NCI-H748 treated with DMSO at 0.1 percent for 48 hours (cell line): ENCODE measurements at regions not wholly inside any gene's neighbourhood (a gene's known extent, or its start where the extent isn't known, plus 50 kb on each side); places are given as distances from the start of the nearest gene placed in this dataset.

Source experiments
- DNase-seq: peaks from one replicate; lab custom pipeline; 2025; lab: John Stamatoyannopoulos, UW

DNA sequence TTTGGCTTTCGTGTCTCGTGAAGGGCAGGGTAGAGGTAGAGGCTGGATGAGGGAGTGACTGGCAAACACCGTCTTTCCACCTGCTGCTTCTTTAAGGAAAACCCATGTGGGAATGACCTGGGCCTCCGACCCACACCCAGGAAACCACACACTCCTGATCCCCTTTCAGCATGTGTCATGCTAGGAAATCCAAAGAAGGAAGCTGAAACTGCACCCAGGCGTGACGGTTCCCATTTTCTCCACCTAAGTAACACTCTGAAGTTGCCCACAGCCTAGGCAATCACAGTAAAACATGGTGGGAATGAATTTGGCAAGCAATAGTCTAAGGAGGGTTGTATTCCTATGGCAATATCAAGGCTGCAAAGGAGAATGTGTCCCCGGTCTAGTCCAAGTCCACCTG, 538.4 kb upstream of the NOX3 start:
- DNase-seq = no peak

DNA sequence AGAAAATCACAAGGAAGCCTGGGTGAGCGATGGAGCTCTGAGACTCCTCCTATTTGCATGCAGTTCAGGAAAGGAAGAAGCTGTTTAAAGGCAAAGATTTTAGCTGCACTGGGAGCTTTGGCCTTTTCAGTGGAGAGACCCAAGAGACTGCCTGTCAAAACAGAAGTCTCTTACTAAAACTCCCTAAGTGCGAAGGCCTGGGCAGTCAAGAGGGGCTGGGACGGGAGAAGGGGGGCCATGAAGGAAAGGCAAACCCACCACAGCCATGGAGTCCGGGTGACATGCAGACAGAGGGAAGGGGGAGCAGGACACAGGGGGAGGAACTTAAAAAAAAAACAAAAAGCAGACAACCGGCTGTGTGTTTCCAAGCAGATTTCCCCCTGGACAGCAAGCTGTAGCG, 537.6 kb upstream of the NOX3 start:
- DNase-seq = no peak

DNA sequence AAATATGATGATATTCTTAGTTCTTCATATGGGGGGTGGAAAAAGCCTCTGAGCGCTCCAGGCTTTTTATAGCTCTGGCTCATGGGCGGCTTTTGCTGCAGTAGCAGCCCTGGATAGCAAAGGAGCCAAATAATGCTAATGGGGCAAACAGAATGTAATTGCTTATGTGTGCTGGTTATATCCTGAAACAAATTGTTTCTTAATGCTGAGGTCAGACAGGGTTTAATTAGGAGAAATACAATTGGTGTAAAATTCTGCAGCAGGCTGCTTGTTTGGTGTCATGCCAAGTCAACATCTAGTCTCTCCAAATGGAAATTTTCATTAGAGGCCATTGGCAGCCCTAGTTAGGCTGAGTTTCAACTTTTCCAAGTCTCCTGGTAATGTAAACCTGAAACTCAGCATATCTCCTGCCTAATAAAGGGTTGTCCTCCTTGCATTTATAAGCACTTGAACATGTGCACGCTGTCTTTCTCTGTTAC, 530.1 kb upstream of the NOX3 start:
- no peak for DNase-seq

DNA sequence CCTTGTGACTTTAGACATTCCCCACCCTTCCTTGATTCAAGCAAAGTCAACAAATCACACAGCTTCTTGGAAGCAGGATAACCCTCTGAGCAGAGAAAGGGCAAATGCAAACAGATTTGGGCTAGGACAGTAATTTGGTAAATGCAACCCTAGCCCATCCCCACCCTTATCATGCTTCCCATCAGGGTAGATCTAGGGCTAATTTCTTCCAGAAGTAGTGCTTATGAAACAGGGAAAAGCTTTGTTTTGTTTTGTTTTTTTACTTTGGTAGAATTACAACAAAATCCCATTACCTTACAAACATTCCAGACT, 525.1 kb upstream of the NOX3 start:
- no peak for DNase-seq

DNA sequence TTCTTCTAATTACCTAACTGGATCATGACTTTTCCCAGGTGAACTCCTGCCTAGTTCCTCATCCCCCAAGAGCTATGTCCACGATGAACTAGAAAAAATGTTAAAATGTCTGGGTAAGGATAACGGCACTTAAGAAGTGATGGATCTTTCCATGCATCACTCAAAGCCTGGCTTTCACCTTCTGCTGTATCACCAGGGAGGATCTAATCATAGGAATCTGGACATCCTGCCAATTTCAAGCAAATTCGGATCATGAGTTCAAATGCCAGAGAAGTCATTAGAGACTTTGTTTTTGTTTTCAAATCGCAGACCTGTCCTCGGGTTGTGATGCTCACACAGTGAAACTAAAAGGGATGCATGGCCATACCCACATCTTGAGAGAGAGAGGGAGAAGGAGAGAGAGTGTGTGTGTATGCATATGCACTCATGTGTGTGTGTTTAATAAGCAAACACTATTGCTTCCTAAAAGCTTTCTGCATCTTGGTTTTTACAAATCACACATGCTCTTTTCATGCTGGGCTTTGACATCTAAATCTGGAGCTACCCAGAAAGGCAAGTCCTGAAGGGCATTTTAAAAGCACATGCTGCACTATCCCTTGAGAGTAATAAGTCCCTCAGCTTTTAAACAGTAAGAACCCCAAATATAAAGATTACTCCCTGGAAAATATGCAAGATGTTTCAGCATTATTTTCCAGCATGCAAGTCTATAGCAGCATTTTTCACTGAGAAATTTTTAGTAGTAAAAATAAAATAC, 524.6 kb upstream of the NOX3 start:
- no peak for DNase-seq

DNA sequence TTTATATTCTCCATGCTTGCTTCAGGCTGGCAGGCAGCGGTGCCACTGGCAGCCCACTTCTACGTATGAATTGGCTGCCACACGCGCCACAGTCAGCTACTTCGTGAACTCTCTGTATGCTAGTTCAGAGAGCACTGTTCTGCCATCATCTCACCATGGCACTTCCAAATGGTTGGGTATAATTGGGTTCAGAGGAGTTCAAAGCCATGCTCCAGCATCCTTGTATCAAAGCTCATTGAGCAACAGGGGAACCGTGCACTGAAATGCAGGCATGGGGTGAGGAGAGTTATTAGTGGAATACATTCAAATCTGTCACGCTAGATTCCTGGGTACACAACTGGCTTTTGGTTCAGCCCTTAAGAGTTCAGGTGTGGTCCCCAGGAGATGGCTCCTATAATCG, 519.9 kb upstream of the NOX3 start:
- no peak for DNase-seq

DNA sequence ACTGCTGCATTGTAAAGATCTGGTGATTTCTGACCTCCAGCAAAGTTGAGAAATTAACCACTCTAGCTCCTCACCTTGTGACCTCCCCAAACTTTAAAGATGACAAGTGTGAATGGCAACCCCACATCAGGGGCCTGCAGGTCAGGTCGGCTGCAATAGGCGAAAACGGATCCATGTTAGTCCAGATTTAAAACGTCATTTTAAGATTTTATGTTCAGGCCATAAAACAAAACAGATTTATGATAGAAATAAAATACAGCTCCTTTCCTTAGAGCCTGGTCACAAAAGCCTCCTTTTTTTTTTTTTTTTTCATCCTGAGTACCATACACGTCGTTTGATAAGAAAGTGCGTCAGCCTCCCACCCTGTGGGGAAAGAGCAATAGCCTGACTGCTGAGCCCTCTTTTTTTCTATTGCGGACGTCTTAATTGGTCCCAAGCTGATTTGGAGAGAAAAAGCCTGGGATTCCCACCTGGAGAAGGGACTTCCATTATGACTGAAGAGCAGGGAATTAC, 519.2 kb upstream of the NOX3 start:
- no peak for DNase-seq

DNA sequence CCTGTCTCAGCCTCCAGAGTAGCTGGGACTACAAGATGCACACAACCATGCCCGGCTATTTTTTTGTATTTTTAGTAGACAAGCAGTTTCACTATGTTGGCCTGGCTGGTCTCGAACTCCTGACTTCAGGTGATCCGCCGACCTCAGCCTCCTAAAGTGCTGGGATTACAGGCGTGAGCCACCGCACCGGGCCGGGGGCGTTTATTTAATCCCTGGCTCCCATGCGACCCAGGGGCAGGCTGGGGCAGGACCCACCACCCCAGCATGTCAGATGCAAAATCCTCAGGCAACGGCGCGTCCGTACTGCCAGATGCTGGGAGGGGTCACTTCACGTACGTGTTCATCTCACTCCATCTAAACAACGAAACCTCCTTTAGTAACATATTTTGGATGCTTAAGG, 518.7 kb upstream of the NOX3 start:
- no peak for DNase-seq

DNA sequence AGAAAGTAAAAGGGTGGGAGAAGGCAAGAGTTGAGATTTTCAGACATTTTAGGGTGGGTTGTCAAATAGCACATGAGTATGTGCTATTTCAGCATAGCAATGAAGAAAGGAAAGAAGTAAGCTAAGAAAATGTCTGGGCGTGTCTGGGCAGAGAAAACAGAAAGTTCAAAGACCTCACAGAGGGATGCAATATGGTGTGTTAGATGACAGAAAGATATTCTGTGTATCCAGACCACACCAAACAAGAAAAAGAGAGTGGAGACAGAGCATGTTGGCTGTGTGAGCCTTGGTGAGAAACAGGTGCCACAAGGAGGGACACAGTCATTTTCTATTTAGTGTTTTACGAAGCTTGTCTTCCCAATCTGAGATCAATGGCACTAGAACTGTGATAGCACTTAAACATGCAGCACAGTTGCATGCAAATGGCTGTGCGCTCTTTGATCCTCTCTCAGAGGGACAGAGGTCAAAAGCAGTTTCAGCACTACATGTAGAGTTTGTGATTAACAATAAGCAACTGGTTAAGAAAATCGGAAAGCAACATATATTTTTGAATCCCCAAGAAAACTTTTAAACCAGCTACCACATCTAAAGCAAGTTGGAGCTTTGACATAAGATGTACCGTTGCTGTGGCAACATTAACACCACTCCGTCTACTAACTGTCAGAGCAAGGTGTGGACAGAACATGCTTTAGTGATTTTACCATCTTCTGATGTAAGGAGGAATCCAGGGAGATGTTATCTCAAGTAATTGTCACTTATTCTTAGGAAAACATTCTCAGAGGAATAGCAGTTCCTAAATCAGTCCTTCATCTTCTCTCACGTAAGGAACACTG, 515.5 kb upstream of the NOX3 start:
- DNase-seq = no peak

DNA sequence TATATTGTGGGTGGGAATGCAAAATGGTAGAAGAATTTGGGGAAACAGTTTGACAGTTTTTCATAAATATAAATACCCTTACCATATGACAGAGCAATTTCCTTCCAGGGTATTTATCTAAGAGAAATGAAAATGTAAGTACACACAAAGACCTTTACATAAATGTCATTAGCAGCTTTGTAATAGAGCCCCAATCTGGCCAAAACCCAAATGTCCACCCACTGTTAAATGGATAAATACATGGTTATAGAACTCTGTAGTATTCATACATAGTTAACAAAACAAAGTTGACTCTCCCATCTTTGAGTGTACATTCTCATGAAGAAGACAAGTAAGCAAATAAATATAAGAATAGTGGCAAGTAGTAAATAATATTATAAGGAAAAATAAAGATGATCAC, 514.8 kb upstream of the NOX3 start:
- DNase-seq = no peak

DNA sequence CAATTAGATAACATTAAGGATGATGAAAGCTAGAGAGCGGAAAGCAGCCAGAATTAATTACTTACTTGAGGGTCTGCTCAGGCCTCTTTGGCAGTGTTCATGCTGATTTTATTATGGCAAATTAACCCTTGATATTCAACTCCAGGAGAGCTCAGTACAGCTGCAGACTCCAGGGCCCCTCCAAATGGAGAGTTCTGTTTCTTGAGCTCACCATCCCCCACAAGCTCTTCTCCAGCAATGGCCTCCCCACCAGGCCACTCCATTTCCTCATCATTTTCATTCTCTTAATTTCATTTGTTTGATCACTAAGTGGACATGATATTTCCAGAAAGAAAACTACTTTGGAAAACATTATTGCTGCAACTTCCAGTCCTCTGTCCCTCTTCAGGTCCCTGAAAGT, 513.3 kb upstream of the NOX3 start:
- DNase-seq = no peak

DNA sequence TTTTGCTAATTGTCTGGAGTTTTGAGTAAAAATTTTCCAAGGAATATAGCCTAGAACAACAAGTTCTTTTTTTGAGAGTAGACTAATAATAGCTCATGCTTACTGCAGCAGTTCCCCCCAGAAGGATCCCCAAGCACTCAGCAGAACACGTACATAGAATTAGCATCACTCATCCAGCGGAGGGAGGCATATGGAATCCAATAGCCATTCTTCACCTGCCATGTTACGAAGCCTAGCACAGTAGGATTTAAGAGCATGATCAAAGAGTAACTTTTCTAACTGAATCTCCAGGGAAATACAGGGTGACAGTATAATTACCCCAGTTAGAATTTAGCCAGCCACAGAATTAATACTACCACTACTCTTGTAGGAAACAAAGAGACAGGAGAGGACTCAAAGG, 511.7 kb upstream of the NOX3 start:
- DNase-seq = no peak

DNA sequence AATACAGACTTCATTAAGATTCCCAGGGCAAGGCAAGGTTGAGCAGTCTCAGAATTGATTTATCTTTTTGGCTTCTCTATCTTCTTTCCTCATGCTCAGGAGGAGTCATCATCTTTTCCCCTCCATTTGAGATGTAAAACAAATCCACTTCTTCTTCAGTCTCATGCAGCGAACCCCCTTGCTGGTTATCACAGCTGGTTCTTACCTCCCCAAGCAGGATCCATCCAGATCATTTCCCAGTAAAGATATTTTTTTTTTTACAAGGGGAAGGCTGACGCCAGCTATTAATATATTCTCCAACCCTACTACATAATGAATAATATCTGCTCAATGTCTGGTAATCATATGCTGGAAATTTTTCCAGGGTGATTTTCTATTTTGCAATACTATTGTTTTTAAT, 508.9 kb upstream of the NOX3 start:
- no peak for DNase-seq

DNA sequence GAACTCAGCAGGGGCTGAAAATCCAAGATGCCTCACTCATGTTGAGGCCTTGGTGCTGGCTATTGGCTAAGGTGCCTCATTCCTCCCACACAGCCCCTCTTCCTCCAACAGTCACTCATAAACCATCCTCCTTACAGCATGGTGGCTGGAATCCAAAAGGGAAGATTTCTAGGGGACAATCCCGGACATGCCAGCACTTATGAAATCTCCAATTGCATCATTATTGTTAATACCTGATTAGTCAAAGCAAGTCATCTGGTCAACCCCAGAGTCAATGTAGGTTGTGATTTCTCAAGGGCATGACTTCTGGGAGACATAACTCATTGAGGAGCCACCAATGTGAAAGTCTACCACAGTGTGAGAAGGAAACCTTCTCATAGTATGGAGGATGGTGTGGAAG, 506.6 kb upstream of the NOX3 start:
- no peak for DNase-seq

DNA sequence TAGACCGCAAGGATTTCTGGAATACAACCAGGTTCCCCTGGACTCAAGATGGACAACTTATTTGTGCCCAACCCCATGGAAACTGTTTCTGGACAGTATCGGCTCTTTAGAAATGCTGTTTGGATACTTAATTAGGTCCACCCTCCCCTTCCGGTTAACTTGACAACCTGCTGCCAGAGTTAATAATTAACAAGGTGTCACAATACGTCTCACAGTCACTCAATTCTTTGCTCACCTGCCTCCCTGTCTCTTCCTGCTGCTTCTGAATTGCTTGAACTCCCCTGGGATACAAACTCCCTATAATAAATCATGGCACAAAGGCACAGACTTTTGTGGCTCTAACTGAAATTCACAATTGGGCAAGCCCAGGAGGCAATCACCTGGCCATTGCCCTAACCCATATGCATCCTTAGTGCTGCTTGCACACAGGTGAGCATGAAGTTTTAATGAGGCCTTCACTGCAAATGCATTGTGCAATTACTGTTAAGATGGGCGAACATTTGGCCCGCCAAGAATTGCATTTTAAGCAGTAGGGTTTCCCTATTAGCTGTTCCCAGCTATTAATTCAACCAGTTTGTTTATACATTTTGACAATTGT, 504.4 kb upstream of the NOX3 start:
- peak; percentile 95 for DNase-seq

DNA sequence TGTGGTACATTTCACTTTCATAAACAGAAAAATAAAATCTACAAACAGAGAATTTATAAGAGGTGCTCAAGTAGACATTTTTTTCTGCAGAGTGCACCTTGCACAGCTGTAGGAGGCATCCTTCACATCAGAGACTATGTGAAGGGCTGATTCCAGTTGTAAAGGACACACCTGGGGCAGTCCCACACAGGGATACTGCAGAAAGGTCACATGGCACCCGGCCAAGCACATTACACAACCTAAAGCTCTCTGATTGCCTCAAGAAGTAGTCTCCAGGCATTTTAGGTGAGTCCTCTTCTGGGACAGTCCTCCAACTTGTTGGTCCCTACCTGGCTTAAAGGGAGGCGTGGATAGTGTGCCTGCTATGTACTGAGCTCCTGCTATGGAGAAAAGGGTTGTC, 502.9 kb upstream of the NOX3 start:
- no peak for DNase-seq

DNA sequence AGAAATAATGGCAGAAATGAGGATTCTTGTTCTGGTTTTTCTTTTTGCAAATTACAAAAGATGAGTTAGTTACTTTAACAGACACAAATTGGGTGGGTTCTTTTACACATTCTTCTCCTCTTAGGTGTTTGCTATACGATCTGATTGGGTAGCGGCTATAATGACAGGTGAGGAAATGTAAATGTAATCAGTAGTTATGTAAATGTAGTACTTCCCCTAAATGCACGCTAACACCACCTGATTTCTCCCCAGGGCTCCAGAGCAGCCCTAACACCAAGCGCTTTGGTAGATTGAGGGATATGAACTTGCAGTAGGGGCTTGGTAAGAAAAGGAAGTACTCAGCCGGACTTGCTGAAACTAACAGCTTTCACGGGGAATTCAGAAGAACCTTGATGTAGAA, 499.4 kb upstream of the NOX3 start:
- no peak for DNase-seq

DNA sequence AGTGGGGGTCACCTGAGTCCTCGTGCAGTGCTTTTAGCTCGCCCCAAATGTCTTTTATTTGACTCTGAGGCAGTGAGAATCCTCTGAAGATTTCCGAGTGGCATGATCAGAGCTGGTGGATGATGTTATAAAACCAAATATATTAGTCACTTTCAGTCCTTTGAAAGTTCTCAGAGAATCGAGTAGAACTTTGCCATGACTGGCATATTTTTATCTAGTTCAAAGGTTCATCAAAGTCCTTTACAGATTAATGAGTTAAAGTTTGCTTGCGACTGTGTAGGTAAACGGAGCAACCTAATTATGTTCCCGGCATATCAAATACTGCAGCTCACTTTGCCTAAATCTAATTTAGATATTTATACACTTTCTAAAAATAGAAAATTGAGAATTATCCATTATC, 498.5 kb upstream of the NOX3 start:
- DNase-seq = no peak

DNA sequence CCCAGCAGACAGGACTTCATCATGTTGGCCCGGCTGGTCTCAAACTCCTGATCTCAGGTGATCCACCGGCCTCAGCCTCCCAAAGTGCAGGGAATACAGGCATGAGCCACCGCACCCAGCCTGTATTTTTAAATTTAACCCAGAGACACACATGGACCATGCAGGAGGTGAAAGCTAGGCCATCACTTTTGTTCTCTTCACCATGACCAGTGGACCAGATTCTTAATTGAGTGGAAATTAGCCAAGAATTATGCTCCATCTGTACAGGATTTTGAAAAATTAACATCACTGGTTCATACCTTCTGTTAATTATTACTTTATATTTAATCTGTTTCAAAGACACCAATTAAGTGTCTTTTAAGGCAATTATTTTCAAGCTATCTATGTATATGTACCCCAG, 493.6 kb upstream of the NOX3 start:
- DNase-seq = no peak

DNA sequence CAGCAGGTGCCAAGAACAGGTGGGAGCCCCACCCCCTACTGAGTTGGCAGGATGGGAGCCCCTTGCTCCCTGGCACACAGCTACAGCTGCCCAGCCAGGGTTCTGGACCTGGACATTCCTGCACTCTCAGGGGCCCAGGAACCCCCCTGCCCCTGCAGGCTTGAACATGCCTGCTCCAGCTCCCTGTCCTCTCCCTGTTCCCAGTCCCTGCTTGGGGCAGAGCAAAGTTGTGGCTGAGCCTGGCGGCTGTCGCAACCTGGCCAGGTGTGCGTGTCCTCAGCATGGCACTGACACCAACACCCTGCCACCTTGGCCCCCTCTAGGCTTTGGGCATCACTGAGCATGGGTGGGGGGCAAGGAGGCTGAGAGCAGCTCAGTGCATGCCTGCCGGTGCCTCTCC, 491.2 kb upstream of the NOX3 start:
- no peak for DNase-seq

DNA sequence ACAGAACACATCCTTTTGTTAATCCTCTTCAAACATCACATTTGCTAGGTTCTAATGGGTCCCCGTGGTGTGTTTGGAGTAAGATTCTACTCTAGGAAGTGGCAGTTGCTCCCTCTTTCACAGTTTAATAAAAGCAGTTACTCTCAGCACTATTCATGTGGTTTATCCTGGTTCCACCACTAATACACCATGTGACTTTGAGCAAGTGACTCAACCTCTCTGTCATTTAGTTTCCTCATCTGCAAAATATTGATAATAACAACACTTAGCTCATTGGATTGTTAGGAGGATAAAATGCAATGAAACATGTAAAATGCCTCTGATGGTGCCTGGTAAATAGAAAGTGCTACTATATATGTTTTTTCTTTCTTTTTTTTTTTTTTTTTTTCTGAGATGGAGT, 488.0 kb upstream of the NOX3 start:
- no peak for DNase-seq

DNA sequence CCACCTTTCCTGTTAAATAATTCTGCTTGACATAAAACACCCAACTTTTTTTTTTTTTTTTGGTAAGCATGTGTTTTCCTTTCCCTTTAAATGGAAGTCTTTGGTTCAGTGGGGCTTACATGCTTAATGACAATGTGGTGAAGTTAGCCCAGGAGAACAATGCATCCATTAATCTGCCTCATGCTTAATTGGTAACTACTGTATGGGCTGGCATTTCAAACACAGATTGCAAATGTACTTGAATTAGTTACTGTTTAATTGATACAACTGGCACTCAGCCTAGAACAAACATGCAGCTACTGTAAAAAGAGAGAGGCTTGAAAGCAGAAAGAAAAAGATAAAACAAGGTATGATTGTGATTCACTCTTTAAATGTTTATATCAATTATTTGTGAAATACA, 483.6 kb upstream of the NOX3 start:
- peak; percentile 39 for DNase-seq

DNA sequence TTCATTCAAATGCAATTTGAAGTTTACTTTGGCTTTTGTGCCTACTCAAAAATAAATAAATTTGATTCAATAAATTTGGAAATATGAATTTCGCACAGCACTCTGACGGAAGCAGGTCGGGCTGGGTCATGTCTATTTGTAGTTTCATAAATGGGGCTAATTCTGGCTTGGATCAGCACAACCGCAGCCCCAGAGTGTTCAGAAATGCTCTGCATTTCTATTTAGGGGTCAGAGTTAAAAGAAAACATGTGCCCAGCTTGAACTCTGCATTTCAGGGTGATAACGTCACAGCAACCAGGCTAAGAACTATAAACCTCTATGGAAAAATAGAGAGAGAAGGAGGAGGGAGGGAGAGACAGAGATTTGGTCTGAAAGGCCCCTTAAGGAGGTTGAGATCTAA, 480.9 kb upstream of the NOX3 start:
- DNase-seq = no peak
